Adrenal gland (tissue), 5 donors: ENCODE measurements at regions not wholly inside any gene's neighbourhood (a gene's known extent, or its start where the extent isn't known, plus 50 kb on each side); places are given as distances from the start of the nearest gene placed in this dataset.

Experiments used
- CTCF ChIP-seq, 6 experiments: fragments of 450-650 bp in 4 of 6; fragments of 200-600 bp in 2 of 6; sonication (generic) in 1 of 6; IDR thresholded peaks; 1 replicate in 5 of 6; 2 replicates in 1 of 6; pipeline versions ENCODE4 v1.5.1 to v1.8.0; 2016 to 2021; ENCODE audit warnings: antibody characterized with exemption in 6 of 6, mild to moderate bottlenecking in 2 of 6, moderate library complexity in 1 of 6
- POLR2A ChIP-seq, 2 donors: fragments of 450-650 bp; IDR thresholded peaks; one replicate each; pipeline ENCODE4 v1.6.1; 2017; ENCODE audit warnings: antibody characterized with exemption in 2 of 2, mild to moderate bottlenecking in 2 of 2, moderate library complexity in 1 of 2
- donor health status: DM: no; HTN: no; CAD: no.

GRCh38 chr2:149745396-149746230 is 158.0 kb upstream of the MMADHC start:
- TF ChIP-seq CTCF (IDR thresholded peaks at IDR 0.05) (no peak), POLR2A (IDR thresholded peaks at IDR 0.05) (no peak)
